ENCODE measurements at regions not wholly inside any gene's neighbourhood (a gene's known extent, or its start where the extent isn't known, plus 50 kb on each side); places are given as distances from the start of the nearest gene placed in this dataset.

GRCh38 chr3:113140876-113141275 lies 70.5 kb upstream of the BOC start:
- no peak for DNase-seq

- DNase-seq: no peak
Observed at GRCh38 chr3:113141543-113141942, 69.8 kb upstream of the BOC start.

GRCh38 chr3:113142476-113142875 lies 68.9 kb upstream of the BOC start:
- no peak for DNase-seq

- no peak for DNase-seq
Observed at GRCh38 chr3:113143353-113143752, 68.0 kb upstream of the BOC start.

GRCh38 chr3:113147681-113148261 lies 63.6 kb upstream of the BOC start:
- DNase-seq: no peak

- no peak for DNase-seq
Observed at GRCh38 chr3:113148284-113148683, 63.1 kb upstream of the BOC start.

- DNase-seq: no peak
Observed at GRCh38 chr3:113150250-113150649, 61.1 kb upstream of the BOC start.

- DNase-seq: no peak
Observed at GRCh38 chr3:113151461-113152031, 59.8 kb upstream of the BOC start.

GRCh38 chr3:113152849-113153248 lies 58.5 kb upstream of the BOC start:
- DNase-seq: no peak

GRCh38 chr3:113153499-113154107 lies 57.8 kb upstream of the BOC start:
- no peak for DNase-seq

- no peak for DNase-seq
Observed at GRCh38 chr3:113156816-113157333, 54.5 kb upstream of the BOC start.

GRCh38 chr3:113157408-113158030 lies 53.8 kb upstream of the BOC start:
- no peak for DNase-seq

- no peak for DNase-seq
Observed at GRCh38 chr3:113158171-113158570, 53.2 kb upstream of the BOC start.
